Upper lobe of right lung (tissue), 1 donor: ENCODE measurements at regions not wholly inside any gene's neighbourhood (a gene's known extent, or its start where the extent isn't known, plus 50 kb on each side); places are given as distances from the start of the nearest gene placed in this dataset.

Experiments used
- ATAC-seq: fragments of 200-7000 bp; cut with Tn5 transposase; one replicate; pipeline ENCODE4 v1.9.1; 2020; ENCODE audit warnings: mild to moderate bottlenecking, moderate library complexity
- DNase-seq: peaks from one replicate; pipeline ENCODE4 v3.0.0-alpha.2; 2020
- H3K27ac ChIP-seq: fragments of 200-600 bp; one replicate; pipeline ENCODE4 v1.8.0; 2022
- H3K27me3 ChIP-seq: fragments of 200-600 bp; one replicate; pipeline ENCODE4 v1.8.0; 2022; ENCODE audit warnings: mild to moderate bottlenecking
- H3K36me3 ChIP-seq: fragments of 200-600 bp; one replicate; pipeline ENCODE4 v1.8.0; 2022
- H3K4me1 ChIP-seq: fragments of 200-600 bp; one replicate; pipeline ENCODE4 v1.8.0; 2022
- H3K4me3 ChIP-seq: fragments of 200-600 bp; one replicate; pipeline ENCODE4 v1.8.0; 2022; ENCODE audit warnings: mild to moderate bottlenecking
- H3K9me3 ChIP-seq: fragments of 200-600 bp; one replicate; pipeline ENCODE4 v1.8.0; 2022
- intact Hi-C: fragments of 100-400 bp; cut with DNase I; formaldehyde crosslinking; loops from one replicate; pipeline ENCODE4 v1.11.0; 2022
- TF ChIP-seq, protein P1 (sequence below): fragments of 200-600 bp; IDR thresholded peaks from one replicate; pipeline ENCODE4 v1.8.0; 2022; ENCODE audit warnings: antibody characterized with exemption
- donor health status: DM: no; HTN: yes; CAD: no; lungs with severe emphysema.

GRCh38 chr9:99465231-99465907 is 243.3 kb downstream of the SEC61B start:
- no peak overlapping the region for H3K27ac ChIP-seq
- DNase-seq (no peak), ATAC-seq (no peak)
- H3K27me3 ChIP-seq, result no peaks in the 10 kb centered on the region
- no peak overlapping the region for H3K4me3 ChIP-seq
- no peaks in the 10 kb centered on the region for H3K9me3 ChIP-seq
- intact Hi-C loops, result no loop called here
- TF ChIP-seq, protein P1, sequence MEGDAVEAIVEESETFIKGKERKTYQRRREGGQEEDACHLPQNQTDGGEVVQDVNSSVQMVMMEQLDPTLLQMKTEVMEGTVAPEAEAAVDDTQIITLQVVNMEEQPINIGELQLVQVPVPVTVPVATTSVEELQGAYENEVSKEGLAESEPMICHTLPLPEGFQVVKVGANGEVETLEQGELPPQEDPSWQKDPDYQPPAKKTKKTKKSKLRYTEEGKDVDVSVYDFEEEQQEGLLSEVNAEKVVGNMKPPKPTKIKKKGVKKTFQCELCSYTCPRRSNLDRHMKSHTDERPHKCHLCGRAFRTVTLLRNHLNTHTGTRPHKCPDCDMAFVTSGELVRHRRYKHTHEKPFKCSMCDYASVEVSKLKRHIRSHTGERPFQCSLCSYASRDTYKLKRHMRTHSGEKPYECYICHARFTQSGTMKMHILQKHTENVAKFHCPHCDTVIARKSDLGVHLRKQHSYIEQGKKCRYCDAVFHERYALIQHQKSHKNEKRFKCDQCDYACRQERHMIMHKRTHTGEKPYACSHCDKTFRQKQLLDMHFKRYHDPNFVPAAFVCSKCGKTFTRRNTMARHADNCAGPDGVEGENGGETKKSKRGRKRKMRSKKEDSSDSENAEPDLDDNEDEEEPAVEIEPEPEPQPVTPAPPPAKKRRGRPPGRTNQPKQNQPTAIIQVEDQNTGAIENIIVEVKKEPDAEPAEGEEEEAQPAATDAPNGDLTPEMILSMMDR, result no peak
- peaks cover 4% of the 10 kb centered on the region for H3K4me1 ChIP-seq
- no peaks in the 10 kb centered on the region for H3K36me3 ChIP-seq

DNA sequence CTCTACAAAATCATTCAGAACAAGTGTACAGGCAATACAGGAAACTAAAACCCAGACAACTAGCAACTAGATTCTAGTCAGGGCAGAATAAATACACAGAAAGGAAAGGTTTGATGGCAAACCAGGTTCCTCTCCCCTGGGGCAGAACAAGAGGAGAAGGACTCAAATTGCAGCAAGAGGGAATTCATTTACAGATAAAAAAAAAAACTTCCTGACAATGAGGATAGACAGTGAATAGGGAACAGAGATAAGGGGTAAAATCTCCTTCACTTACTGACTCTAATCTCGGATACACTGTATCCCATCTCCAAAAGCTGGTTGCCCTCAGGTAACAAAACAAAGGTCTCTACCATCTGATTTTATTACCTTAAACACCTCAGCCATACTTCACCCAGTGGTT is 244.0 kb downstream of the SEC61B start:
- no peak overlapping the region for H3K4me3 ChIP-seq
- H3K27ac ChIP-seq, result no peak overlapping the region
- H3K4me1 ChIP-seq, result peaks cover 4% of the 10 kb centered on the region

GRCh38 chr9:99466781-99467180 is 244.7 kb downstream of the SEC61B start:
- H3K27ac ChIP-seq, result no peak overlapping the region
- peaks cover 4% of the 10 kb centered on the region for H3K4me1 ChIP-seq
- TF ChIP-seq, protein P1, result no peak
- no peaks in the 10 kb centered on the region for H3K27me3 ChIP-seq
- H3K4me3 ChIP-seq, result no peak overlapping the region
- H3K9me3 ChIP-seq, result no peaks in the 10 kb centered on the region
- DNase-seq (no peak), ATAC-seq (no peak)
- no peaks in the 10 kb centered on the region for H3K36me3 ChIP-seq
- intact Hi-C loops, result no loop called here

More for the DNA sequence above, 244.0 kb downstream of the SEC61B start:
- TF ChIP-seq, protein P1, result no peak
- H3K9me3 ChIP-seq, result no peaks in the 10 kb centered on the region
- no peak for DNase-seq
- ATAC-seq, result no peak
- H3K36me3 ChIP-seq, result no peaks in the 10 kb centered on the region
- no peaks in the 10 kb centered on the region for H3K27me3 ChIP-seq
- intact Hi-C loops, result no loop called here

DNA sequence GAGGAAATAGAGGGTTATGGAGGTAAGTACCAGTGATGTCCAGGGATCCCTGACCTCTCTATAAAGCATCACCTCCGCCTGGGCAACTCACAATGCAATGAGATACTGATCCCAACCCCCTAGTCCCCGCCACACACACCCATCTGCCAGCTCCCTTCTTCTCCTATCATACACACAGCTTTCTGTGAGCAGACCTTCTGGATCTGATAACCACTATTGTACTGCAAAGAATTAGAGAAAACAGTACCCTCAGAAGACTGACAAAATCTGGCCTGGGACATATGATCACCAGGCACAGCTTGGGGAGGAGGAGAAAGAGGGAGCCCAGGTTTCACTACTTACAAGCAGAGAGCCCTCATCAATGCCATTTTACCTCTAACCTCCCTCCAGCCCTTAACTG is 249.0 kb downstream of the SEC61B start:
- Histone ChIP-seq H3K4me1 (no peaks in the 10 kb centered on the region), H3K36me3 (no peaks in the 10 kb centered on the region), H3K4me3 (no peak overlapping the region), H3K9me3 (no peaks in the 10 kb centered on the region), H3K27me3 (no peaks in the 10 kb centered on the region), H3K27ac (no peak overlapping the region)
- intact Hi-C loops, result no loop called here
- DNase-seq (no peak), ATAC-seq (no peak)
- TF ChIP-seq, protein P1, result no peak

DNA sequence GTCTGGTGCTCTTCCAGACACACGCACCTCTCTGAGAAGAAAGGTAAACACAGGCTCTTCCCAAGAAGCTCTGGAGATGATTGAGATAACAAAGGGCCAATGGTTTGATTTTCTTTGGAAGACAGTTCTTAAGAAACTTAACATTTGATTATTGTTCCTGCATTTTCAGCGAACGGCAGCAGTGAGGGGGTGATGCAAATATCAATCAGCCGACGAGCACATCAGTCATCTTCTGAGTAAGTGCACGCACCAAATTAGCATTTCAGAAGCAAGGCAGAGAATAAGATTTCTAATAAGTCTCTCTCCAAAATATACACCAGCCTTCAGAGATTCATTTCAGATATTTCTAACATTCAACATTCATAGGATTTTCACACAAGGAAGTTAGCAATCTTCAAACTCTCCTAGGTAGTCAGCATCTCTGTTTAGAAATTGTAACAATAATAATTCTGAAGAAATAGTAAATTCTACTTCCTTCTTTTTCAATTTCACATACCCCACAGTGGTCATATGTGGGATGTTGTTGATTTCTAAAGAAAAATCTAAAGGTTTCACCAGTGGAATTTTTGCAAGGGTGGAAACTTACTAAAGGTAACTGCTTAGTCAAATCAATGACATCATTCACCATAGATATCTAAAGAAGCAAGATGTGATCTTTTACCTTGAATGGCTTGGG is 250.3 kb downstream of the SEC61B start:
- no peak for DNase-seq
- ATAC-seq, result no peak
- intact Hi-C loops, result no loop called here

More for the DNA sequence above, 250.3 kb downstream of the SEC61B start:
- Histone ChIP-seq H3K4me3 (no peak overlapping the region), H3K36me3 (no peaks in the 10 kb centered on the region), H3K27me3 (no peaks in the 10 kb centered on the region), H3K4me1 (no peaks in the 10 kb centered on the region), H3K27ac (no peak overlapping the region), H3K9me3 (no peaks in the 10 kb centered on the region)
- TF ChIP-seq, protein P1, result no peak
